ENCODE measurements at regions not wholly inside any gene's neighbourhood (a gene's known extent, or its start where the extent isn't known, plus 50 kb on each side); places are given as distances from the start of the nearest gene placed in this dataset.
"Not testable (repeated sequence)": the region's sequence is repeated elsewhere in the genome, so short reads cannot be mapped to it uniquely, and the experiment has no call there.

DNA sequence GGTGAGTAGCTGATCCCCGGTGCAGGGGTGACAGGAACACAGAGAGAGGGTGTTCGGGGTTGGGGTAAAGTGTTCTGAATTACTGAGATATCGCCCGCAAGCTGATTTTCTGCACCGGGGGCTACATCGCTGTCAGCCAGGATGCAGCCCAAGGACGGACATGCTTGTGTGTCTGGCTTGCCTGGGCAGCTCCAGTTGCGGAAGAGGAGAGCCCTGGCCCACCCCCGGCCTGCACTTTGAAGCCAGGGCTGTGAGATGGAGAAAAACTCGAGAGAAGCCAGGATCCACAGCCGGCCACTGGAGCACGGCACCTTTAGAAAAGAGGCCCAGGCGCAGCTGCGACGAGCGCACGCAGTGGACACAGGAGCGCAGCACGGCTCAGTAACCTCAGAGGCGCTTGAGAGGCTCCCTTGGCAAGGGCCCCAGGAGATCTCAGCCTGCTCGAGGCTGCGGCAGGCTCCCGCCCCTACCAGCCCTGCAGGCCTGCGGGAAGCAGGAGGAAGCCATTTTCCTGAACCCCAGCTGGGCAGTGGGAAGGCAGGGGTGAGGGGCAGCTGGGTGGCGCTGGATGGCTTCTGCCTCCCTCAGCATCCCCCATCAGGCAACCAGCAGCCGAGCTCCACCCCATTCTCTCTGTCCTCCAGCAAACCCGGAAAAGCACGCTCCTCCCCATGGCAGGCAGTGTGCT lies 59.2 kb downstream of the C9orf50 start:
- DNase-seq (ENCODE audit: low spot score): no peak

DNA sequence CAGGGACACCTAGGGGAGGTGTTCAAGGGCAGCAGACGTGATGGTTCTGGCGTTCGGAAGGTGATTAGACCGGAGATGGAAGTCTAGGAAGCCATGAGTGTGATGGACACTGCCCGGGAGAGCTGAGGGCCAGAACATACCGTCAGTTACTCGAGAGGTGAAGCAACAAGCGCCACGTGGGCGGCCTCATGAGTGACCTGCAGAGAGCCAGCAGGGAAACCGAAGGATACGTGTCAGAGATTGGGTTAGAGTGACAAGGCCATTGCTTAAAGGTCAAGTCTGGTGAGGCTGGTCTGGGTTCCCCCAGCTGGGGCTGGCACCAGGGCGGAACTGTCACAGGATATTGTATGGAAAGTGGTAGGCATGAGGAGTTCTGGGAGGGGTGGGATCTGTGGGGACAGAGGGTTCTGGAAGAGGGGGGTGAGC lies 60.0 kb downstream of the C9orf50 start:
- DNase-seq (ENCODE audit: low spot score): no peak

DNA sequence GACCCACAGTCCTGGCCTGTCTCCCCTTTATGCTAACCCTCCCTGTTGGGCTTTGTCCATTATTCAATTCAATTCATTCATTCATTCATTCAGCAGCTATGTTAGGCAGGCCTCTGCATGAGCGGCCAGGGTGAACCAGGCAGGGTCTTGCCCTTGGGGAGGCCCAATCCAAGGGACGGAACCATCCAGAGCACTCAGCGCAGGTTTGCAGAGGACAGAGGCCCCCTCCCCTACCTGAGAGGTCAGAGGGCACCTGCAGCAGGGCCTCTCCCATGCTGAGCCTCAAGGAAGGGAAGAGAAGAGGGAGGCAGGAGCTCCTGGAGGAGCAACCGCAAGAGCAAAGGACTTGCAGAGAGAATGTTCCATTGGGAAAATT lies 61.4 kb downstream of the C9orf50 start:
- DNase-seq (ENCODE audit: low spot score): no peak

DNA sequence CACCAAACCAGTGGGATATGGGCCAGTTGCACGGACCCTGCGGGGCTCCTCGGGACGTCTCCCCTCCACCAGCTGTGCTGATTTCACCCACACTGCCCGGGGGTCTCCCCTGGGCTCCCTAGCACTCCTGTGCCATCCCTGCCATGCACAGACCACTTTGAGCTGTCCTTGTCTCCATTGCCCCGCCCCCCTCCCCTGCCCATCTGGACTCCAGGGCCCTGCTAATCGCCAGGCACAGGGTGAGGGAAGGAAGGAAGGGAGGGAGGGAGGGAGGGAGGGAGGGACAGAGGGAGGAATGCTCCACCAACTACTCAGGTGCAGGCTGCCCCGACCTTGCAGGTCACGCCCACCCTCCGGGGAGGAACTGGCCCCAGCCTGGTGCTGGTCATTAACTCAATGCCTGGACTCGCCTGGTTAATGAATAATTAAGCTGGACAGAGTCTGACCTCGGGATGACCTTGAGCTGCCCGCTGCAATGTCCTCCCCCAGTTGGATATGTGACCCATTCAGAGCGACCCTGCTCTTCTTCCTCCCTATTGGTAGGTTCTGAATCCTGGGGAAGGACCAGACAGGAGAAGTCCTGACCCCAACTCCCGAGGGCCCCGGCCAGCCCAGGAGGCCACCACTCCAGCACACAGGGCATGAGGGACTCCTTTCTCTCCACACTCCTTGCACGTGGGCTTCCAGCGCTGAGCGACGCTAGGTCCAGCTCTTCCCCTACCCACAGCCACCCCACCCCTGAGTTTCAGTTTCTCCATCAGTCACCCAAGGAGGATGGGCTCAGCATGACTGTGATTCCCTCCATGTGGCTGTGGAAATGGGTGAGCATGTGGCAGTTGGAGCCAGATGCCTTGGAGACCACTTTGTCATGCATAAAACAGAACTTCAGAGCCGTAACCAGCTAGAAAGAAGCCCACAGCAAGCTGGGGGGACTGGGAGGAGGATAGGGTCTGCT lies 62.1 kb downstream of the C9orf50 start:
- peak; percentile 68 for DNase-seq (ENCODE audit: low spot score)

DNA sequence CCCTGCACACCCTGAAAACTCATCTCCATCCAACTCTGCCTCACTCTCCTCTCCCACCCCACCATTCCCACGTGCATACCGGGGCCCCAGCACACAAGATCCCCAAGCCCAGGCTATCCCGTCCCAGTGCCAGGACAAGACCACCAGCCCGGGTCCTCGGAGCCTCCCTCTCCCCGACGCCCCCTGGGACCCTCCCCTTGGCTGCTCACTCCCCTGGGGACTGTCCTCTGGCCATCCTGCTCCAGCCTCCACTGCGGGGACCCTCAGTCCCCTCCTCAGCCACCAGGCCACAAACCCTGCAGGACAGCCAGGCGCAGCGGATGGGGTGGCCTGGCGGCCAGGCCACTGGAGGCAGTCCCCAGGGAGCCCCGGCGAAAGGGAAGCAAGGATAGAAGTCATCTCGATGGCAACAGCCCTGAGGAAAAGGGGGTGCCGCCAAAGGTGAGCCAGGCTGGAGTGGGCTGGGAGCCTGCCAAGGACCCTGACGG lies 62.8 kb downstream of the C9orf50 start:
- DNase-seq (ENCODE audit: low spot score): no peak

DNA sequence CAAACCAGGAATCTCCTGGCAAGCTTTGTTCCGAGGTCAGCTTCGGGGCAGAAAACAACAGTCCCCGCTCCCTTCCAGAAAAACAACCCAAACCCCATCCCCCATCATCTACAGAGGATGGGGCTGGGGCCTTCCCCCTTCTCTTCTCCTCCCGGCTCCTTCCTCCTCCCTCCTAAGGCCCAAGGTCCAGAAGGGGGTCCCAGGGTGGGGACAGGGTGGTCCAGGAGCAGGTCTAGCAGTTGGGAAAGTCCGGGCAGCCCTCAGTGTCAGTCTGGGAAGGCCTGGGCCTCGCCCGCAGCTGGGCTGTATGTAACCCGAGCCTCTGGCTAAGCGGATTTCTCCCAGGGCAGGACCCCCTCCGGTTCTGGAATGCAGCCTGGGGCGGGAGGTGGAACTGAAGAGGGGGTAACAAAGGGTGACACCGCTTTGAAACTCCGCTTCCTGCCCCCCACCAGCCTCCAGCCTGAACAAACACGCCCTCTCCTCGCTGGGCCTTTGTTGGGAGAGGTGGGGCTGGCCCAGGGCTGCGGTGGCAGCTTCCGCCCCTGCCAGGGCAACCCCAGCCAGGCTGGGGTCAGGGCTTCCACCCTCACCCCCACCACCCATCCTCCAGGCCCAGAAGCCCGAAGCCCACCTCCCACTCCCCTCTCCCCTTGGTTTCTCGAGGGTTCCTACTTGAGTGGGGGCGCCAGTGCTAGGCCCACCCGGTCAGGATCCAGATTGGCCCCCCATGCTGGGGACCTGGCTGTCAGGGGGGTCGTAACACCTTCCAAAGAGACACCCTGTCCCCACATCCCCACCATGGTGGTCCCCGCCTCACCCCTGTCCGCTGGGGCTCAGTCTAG lies 63.5 kb downstream of the C9orf50 start:
- peak; percentile 44 for DNase-seq (ENCODE audit: low spot score)

DNA sequence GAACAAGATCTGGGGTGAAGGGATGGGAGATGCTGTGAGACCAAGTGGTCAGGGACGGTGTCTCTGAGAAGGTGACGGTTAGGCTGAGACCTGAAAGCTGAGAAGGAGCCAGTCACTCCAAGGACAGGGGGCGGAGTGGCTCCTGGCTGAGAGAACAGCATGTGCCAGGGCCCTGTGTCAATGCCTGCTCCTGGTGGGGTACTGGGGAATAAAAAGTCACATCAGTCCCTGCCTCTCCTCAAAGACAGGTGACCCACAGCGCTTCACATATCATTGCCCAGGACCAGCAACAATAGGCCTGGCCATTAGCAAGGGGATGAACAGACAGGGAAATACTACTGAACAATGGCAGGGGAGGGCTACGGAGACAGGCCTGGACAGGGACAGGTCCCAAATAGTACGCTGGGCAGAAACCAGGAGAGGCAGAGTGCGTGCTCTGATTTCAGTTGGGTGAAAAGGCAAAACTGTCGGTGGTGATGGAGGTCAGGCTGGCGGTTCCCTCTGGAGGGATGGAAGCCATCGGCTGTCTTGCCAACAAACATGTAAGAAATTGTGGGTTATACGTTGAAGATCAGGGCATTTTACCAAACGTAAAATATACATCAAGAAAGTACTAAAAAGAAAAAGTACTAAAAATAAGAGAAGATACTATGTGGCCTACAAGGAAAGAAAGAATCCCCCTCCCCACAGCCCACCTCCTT lies 64.3 kb downstream of the C9orf50 start:
- DNase-seq (ENCODE audit: low spot score): no peak

DNA sequence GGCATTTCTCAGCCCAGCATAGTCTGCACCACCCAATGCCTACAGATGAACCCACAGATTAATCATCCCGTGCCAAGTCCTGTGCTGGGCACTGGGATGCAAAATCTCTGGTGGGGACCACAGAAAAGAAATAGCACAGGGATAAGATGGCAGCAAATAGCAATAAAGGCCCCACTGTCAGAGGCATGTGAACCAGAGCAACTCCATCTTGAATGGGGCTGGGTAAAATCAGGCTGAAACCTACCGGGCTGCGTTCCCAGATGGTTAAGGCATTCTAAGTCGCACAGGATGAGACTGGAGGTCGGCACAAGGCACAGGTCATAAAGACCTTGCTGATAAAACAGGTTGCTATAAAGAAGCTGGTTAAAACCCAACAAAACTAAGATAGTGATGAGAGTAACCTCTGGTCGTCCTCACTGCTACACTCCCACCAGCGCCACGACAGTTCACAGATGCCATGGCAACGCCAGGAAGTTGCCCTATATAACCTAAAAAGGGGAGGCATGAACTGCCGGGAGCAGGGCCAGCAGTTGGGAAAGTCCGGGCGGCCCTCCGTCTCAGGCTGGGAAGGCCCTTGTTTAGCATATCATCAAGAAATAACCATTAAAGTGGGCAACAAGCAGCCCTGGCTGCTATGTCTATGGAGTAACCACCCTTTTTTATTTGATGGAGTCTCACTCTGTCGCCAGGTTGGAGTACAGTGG lies 65.2 kb downstream of the C9orf50 start:
- DNase-seq (ENCODE audit: low spot score): no peak

DNA sequence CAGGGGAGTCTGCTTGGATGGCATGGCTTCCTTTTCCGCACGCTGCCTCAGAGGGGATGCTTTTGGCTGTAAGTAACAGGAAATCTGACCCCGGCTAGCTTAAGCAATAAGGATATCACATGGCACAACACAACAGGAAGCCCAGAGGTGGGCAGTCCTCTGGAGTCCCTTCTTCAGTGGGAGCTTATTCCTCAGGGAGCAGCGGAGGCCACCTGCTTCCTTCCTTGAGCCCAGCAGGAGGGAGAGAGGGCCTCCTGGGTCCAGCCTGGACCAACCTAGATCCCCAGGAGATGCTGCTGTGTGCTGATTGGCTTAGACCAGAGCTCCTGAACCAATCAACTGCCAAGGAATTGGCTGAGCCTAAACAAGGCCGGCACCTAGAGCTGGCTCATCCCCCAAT lies 66.3 kb downstream of the C9orf50 start:
- no peak for DNase-seq (ENCODE audit: low spot score)

DNA sequence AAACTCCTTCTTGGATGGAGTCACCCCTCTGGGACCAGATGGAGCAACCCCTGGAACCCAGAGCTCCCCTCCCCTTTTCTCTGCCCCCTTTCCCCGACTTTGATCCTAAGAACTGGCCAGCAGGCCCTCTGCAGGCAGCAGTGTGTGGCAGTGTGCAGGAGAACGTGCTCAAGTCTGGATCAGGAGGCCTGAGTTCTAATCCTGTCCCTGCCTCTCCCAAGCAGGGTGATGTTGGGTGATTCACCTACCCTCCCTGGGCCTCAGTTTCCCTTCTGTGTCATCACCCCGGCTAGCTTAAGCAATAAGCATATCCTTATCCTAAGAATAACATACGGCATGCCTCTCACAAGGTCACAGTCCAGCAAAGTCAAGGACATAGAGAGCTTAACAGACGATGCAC lies 67.6 kb downstream of the C9orf50 start:
- no peak for DNase-seq (ENCODE audit: low spot score)

DNA sequence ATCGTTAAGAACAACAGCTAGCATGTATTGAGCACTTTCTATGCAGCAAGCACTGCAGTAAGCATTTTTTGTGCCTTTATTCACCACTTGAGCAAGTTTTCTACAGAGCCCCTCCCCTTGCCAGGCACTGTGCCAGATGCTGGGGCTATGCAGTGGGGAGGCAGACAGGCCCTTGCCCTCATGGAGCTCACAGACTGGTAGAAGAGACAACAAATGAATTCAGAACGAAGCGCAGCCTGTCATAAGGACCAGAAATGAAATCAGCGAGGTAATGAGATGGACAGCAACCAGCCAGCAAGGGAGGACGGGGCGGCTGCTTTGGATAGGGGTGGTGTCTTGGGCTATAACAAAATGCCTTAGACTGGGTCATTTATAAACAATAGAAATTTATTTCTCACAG lies 68.8 kb downstream of the C9orf50 start:
- DNase-seq (ENCODE audit: low spot score): no peak

DNA sequence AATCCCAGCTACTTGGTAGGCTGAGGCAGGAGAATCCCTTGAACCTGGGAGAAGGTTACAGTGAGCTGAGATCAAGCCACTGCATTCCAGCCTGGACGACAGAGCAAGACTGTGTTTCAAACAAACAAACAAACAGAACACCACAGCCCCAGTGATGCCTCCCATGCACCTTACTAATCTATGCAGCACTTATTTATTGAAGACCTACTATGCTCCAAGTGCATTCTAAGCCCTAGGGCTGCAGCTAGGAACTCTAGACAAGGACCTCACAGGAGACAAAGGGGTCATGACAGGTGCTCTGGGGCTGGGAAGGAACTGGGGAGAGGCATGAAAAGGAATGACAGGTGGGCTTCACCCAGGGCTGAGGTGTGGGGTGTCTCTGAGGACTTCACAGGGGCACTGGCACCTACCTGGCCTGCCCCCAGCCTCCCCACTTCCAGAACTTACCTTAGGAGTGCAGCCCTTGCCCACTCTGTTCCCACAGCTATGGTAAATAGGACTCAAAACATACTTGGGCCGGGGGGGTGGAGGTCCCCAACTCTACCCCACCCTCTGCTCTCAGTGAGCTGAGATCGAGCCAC lies 69.4 kb downstream of the C9orf50 start:
- DNase-seq (ENCODE audit: low spot score): no peak

DNA sequence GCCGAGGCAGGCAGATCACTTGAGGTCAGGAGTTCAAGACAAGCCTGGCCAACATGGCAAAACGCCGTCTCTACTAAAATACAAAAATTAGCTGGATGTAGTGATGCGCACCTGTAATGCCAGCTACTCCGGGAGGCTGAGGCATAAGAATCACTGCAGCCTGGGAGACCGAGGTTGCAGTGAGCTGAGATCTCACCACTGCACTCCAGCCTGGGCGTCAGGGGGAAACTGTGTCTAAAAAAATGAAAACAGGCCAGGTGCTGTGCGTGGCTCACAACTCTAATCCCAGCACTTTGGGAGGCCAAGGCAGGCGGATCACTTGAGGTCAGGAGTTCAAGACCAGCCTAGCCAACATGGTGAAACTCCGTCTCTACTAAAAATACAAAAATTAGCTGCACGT lies 69.9 kb downstream of the C9orf50 start:
- DNase-seq (ENCODE audit: low spot score): not testable (repeated sequence)

DNA sequence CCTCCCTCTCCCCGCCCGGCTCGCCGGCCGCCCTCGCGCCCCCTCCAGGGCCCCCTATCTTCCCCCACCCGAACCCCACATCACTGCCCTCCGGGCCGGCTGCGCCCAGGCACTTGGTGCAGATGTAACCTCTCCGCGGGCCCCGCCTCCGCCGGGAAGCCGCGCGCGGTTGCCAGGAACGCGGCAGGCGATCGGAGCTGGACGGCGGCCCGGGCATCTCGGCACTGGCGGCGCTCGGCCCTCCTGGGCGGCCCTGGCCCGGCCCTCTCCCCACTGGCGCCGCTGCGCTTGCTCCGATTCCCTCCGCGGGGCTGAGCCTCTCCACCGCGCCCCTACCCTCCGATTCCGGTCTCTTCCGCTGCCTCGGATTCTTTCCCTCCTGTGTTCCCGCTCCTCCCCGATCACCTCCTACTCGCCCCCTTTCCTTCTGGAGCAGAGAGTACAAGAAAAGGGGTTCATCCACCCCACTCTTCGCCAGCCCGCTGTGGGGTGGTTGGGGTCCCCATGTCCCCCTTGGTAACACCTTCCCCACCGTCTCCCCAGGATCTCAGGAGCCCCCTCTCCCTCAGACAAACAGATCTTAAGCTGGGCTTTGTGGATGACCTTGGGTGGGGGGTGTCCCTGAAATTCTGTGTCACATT lies 70.6 kb downstream of the C9orf50 start:
- DNase-seq (ENCODE audit: low spot score): peak; percentile 83

DNA sequence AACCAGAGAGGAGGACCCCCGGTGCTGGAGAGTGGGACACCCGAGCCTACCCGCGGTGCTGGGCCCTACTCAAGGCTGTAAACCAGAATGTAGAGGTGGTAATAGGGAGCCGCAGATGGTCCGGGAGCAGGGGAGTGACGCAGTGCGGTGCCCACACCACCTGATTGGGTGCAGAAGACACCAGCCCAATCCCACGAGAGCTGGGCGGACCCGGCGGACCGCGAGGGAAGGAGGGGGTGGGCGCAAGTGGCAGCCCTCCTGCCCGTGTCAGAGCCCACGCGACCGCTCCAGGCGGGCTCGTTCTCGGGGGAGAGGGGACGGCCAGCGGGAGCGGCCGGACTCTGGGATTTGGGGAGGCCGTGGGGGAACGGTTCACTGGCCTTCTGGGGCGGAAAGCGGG lies 71.2 kb downstream of the C9orf50 start:
- no peak for DNase-seq (ENCODE audit: low spot score)

DNA sequence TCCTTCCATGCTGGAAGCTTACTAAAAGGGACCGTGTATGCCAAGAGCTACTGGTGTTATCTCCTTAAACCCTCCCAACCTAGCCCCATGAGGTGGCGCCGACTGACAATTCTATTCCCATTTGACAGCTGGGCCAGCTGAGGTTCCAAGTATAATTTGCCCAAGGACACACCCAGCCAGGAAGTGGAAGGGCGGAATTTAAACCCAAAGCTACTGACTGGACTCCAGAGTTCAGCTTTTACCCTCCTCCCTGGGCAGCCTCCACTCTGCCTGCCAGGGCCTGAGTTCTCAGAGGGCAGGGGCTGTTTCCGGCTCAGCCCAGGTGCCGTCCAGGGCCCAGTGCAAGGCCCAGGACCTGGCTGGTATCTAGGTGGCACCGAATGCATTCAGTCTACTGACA lies 71.8 kb downstream of the C9orf50 start:
- DNase-seq (ENCODE audit: low spot score): no peak

DNA sequence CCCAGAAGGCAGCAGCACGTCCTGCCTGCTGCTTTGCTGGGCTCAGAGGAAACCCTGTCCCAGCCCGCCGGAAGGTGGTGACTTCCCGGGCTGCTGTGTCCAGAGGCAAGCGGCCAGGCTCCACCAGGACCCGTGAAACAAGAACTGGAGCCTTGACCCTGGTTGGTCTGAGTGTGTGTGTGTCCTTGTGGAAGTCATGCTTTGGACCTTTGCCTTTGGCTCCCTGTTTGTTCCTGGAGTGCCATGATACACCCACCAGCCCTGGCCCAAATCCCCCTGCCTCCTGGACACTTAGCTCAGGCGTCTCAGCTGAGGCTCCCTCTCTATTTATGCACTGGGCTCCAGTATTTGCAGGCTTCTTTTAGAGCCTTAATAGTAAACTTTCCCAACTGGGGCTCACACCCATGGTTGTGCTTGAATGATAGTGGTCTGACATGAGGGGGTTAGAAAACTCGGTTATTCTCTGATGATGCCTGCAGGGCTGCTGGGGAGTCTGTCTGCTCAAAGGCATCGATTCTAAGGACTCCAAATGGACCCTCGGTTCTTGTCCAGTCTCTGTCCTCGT lies 72.2 kb downstream of the C9orf50 start:
- DNase-seq (ENCODE audit: low spot score): no peak

DNA sequence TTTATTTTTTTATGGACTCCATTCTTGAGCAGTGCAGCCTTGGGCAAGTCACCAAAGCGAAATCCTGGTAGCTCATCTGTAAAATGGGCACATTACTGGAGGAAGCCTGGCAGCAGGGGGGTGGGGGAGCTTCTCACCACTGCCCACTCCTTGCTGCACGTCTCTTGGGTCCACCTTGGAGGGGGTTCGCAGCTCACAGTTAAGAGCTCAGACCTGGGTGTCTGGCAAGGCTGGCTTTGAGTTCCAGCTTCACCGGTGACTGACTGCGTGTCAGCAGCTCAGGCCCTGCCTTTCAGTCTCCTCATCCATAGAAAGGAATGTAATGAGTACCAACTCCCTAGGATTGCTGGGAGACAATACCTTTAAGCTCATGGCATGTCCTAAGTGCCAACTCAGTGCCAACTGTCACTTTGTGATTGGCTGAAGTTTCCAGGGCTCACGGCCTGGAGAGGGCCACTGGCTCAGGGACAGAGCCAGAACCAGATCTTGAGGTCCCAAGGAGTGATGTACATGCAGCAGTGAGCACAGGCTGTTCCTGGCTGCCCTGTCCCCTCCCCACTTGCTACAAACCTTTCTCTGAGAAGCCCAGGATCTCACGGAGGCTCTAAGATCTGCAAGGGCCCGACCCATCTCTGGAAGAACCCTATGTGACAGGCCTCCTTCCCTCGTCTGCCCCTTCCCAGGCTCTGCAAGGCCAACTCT lies 72.9 kb downstream of the C9orf50 start:
- no peak for DNase-seq (ENCODE audit: low spot score)

DNA sequence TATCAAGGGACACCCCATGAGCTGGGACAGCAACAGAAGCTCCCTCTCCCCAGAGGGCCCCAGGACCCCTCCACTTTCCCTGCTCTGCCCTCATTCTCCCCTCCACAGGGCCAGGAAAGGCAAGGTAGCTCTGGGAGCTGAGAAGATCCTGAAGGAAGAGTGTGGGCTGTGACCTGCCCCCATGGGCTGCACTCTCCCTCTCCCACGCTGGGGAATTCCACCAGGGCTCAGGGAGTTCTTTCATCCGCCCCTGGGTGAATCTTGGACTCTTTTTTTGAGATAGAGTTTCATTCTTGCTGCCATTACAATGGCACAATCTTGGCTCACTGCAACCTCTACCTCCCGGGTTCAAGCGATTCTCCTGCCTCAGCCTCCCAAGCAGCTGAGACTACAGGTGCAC lies 73.8 kb downstream of the C9orf50 start:
- no peak for DNase-seq (ENCODE audit: low spot score)
